ENCODE measurements at regions not wholly inside any gene's neighbourhood (a gene's known extent, or its start where the extent isn't known, plus 50 kb on each side); places are given as distances from the start of the nearest gene placed in this dataset.

DNA sequence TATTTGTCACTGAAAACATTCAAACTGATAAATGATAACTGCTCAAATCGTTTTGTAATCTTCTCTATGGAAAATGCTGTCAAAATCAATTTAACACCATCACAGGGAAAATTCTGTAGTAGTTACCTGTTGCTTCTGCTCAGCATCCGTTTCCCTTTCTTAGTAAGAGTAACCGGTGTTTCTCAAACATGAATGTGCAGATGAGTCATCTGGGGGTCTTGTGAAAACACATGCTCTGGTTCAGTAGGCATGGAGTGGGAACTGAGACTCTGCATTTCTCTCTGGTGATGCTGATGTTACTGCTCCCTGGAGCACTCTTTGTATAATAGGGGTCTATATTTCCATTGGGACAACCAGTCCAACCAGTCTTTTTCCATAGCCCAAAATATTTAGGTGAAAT is 145.1 kb downstream of the SEMA6D start:
- TF ChIP-seq, protein P1, sequence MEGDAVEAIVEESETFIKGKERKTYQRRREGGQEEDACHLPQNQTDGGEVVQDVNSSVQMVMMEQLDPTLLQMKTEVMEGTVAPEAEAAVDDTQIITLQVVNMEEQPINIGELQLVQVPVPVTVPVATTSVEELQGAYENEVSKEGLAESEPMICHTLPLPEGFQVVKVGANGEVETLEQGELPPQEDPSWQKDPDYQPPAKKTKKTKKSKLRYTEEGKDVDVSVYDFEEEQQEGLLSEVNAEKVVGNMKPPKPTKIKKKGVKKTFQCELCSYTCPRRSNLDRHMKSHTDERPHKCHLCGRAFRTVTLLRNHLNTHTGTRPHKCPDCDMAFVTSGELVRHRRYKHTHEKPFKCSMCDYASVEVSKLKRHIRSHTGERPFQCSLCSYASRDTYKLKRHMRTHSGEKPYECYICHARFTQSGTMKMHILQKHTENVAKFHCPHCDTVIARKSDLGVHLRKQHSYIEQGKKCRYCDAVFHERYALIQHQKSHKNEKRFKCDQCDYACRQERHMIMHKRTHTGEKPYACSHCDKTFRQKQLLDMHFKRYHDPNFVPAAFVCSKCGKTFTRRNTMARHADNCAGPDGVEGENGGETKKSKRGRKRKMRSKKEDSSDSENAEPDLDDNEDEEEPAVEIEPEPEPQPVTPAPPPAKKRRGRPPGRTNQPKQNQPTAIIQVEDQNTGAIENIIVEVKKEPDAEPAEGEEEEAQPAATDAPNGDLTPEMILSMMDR (IDR thresholded peaks at IDR 0.05; ENCODE audit: insufficient read depth, low read length, missing control alignments): no peak
- H3K4me3 ChIP-seq (ENCODE audit: low read depth, low read length): no peak overlapping the region
- ChIA-PET POLR2A (no interaction called here), CTCF (no interaction called here)
- DNase-seq (ENCODE audit: low read depth, low spot score): no peak

DNA sequence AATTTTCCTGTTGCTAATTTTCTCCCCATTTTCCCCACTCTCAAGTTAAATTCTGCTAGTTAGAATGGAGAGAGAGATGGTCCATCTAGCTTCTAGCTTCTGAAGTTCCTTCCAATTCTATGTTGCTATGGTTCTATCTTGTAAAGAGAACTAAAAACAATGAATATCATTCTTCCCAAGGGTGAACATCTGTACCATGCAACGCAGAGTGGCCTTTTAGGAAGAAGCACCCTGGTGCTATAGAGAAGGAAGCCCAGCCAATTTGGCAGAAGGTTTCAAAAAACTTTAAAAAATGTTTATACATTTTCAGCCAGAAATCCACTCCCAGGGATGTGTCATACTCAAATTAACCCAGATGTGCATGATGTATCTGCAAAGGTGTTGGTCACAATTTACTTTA is 149.1 kb downstream of the SEMA6D start:
- TF ChIP-seq, protein P1 (IDR thresholded peaks at IDR 0.05; ENCODE audit: insufficient read depth, low read length, missing control alignments): no peak
- H3K4me3 ChIP-seq (ENCODE audit: low read depth, low read length): no peak overlapping the region
- POLR2A ChIA-PET: no interaction called here
- CTCF ChIA-PET: no interaction called here
- DNase-seq (ENCODE audit: low read depth, low spot score): no peak

DNA sequence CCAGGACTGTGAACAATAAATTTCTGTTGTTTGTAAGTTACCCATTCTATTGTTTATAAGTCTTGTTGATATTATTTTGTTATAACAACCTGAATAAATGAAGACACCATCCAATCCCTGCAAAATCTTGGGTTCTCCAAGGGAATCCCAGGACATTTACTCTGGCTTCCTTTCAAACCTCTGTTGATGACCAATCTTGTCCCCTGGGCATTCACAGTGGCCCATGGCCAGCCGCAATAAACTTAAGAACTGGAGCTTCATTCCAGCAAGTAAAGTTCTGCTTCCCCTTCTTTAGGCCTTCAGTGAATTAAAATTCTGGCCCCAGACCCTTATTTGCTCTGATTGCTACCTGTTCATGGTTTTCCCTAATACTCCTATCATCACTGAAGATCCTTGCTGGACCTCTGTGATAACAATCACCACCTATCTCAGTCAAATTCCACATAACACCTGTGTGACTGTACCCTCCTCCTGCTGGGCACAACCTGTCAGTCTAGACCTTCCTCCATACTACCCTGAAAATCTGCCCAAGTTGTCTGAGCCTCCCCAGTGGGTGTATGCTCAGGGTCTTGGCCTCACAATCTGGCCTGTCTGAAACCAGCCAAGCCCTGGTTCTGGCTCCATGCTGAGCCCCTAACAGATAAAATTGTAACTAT is 153.1 kb downstream of the SEMA6D start:
- no peak for DNase-seq (ENCODE audit: low read depth, low spot score)
- ChIA-PET POLR2A (no interaction called here), CTCF (no interaction called here)
- no peak overlapping the region for H3K4me3 ChIP-seq (ENCODE audit: low read depth, low read length)
- TF ChIP-seq, protein P1 (IDR thresholded peaks at IDR 0.05; ENCODE audit: insufficient read depth, low read length, missing control alignments): no peak

DNA sequence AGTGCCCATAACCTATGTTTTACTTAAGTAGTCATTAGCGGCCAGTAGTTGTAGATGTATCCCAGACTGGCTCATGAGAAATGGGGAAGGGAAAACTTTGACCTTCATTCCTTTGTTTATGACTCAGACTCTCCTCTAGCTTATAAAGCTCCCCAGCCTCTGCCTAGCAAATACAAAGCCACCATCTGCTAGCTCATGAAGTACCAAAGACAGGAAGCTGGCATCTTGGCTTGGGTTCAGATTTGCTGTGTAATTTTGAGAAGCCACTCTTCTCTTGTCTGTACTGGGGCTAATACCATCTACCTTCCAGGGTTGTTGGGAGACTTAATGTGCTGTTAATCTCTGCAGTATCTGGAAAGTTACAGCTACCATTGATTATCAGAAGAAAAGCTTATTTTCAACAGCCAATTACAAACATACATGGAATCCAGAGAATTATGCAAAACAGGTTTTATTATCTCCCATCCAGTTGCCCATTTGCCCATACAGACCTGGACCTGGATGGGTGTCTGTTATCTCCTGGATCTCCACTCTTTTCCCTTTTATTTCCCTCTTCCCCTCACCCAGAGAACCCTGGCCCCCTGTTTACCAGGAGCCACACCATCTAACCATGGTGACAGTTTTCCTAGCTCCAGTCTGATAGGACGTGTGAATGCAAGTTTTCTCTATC is 153.8 kb downstream of the SEMA6D start:
- CTCF ChIA-PET: interaction anchor here (1.1 kb wide), 1 partner anchor 675 kb away, joined by 3 read pairs; no protein-coding TSS in a partner anchor
- POLR2A ChIA-PET: no interaction called here
- peak; percentile 7 for DNase-seq (ENCODE audit: low read depth, low spot score)
- H3K4me3 ChIP-seq (ENCODE audit: low read depth, low read length): no peak overlapping the region
- TF ChIP-seq, protein P1 (IDR thresholded peaks at IDR 0.05; ENCODE audit: insufficient read depth, low read length, missing control alignments): no peak

DNA sequence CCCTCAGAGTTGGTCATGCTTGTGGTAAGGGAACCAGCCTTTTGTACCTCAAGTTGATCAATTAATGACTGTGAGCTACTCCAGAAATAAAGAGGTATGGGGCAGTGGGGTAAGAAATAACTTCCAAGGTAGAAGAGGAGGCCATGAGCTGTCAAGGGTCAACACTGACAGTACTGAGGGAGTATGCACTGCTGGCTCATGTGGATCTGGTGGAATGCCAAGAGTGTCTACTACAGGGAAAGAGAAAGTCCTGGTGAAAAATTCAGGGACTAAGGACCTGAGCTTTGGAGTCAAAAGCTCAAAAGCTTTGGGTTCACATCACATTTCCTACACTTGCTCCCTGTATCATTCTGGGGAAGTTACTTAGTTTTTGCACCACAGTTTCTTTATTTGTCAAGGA is 154.9 kb downstream of the SEMA6D start:
- no peak for DNase-seq (ENCODE audit: low read depth, low spot score)
- ChIA-PET CTCF (interaction anchor here (1.1 kb wide), 1 partner anchor 676 kb away, joined by 3 read pairs; no protein-coding TSS in a partner anchor), POLR2A (no interaction called here)
- no peak overlapping the region for H3K4me3 ChIP-seq (ENCODE audit: low read depth, low read length)
- TF ChIP-seq, protein P1 (IDR thresholded peaks at IDR 0.05; ENCODE audit: insufficient read depth, low read length, missing control alignments): no peak

DNA sequence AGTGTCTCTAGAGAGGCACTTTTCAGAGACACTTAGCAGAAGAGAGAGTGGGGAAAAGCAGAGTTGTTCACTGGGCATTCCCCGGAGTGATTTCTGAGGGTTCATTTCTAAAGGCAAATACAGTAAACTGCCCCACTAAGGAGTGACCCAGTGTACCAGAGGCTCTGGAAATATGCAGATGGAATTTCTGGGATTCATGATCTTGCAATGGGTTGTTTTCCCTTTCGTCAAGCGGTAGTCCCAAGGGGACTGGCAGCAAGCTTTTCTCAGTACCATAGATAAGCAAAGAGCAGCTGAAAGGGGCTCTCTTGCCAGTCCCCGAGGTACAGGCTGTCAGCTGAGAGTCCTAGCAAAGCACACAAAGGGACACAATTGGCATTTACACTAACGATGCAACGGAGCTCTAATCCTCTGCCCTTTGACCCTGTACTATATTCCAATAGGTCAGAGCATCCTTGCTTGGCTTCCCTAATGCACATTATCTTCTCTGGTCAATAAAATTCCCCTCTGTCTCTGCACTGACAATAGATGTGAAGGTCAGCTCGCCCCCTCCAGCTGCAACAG is 155.6 kb downstream of the SEMA6D start:
- CTCF ChIA-PET: no interaction called here
- no peak overlapping the region for H3K4me3 ChIP-seq (ENCODE audit: low read depth, low read length)
- TF ChIP-seq, protein P1 (IDR thresholded peaks at IDR 0.05; ENCODE audit: insufficient read depth, low read length, missing control alignments): no peak
- POLR2A ChIA-PET: no interaction called here
- no peak for DNase-seq (ENCODE audit: low read depth, low spot score)
